Activated naive CD4-positive, alpha-beta T cell treated with anti-CD3 and anti-CD28 coated beads, Interleukin-2, amount 50 U/mL, for 72 hours (primary cell): ENCODE measurements at regions not wholly inside any gene's neighbourhood (a gene's known extent, or its start where the extent isn't known, plus 50 kb on each side); places are given as distances from the start of the nearest gene placed in this dataset.
"Not testable (repeated sequence)": the region's sequence is repeated elsewhere in the genome, so short reads cannot be mapped to it uniquely, and the experiment has no call there.

Experiments
- ATAC-seq, 2 donors: fragments of 150-1000 bp; cut with Tn5 transposase; 2 replicates each; pipeline ENCODE4 v1.10.0; 2021; ENCODE audit warnings: mild to moderate bottlenecking in 2 of 2, moderate library complexity in 2 of 2
- DNase-seq, 2 donors: peaks; one replicate each; pipeline ENCODE4 v3.0.0; 2021 to 2022; ENCODE audit warnings: low spot score in 2 of 2
- H3K27ac Mint-ChIP-seq, 2 donors: one replicate each; pipeline ENCODE4 v1.8.0; 2022; ENCODE audit warnings: mild to moderate bottlenecking in 2 of 2, mixed read lengths in 2 of 2
- H3K36me3 Mint-ChIP-seq, 2 donors: one replicate each; pipeline ENCODE4 v1.8.0; 2022; ENCODE audit warnings: mixed read lengths in 2 of 2
- H3K9me3 Mint-ChIP-seq, 2 donors: one replicate each; pipeline ENCODE4 v1.8.0; 2022; ENCODE audit warnings: mixed read lengths in 2 of 2

DNA sequence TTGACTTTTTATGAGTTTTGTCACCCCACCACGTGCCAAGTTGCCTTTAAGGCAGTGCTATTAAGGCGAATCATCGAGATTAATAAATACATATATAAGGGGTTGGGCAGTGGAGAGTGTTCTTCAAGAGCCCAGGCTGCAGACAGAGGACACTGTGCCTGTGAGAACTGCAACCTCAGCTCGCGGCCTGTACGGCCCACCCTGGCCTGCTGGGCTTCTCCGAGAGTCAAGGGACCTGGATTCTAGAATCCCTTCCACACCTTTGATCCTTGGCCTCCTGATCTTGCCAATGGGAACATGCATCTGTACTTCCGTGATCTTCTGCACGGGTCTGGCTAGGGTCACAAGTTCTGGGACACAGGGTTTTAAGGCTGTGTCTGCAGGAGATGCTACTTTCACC lies 54.5 kb downstream of the IRX5 start:
- H3K9me3 Mint-ChIP-seq: no peaks in the 10 kb centered on the region
- no peak overlapping the region for H3K27ac Mint-ChIP-seq
- ATAC-seq (no peak), DNase-seq (no peak)
- H3K36me3 Mint-ChIP-seq: no peaks in the 10 kb centered on the region

DNA sequence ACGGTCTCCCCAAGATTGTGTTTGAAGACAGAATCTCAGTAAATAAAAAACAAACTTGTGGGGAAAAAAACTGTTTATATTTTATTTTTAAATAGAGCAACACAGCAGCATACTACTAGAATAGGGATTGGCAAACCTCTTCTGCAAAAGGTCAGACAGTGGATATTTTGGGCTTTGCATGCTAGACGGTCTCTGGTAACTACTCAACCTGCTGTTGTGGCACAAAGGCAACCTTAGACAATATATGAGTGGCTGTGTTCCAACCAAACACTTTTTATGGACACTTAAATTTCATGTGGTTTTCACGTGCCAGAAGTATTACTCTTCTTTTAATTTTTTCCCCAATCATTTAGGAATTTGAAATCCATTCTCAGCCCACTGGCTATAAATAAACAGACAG lies 55.0 kb downstream of the IRX5 start:
- DNase-seq (no peak), ATAC-seq (no peak)
- Mint-ChIP-seq H3K9me3 (no peaks in the 10 kb centered on the region), H3K27ac (no peak overlapping the region), H3K36me3 (no peaks in the 10 kb centered on the region)

DNA sequence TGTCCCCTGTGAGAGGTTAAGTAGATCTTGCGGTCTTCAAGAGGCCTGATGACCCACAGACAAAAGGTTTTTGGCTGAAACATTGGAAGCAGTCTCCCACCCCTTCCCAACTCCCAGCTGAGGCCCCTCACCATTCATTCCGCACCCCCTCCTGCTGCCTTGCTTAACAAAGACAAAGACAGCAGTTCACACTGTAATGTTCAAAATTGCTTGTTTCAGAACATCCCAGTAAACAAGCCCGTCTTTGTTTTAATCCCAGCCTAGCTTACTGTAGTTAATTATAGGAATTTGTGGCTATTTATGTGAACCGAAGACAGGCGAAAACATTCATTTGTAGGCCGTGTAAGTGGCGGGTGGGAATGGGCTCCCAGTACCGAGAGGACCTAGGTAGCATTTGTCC lies 55.7 kb downstream of the IRX5 start:
- no peaks in the 10 kb centered on the region for H3K9me3 Mint-ChIP-seq
- no peak for ATAC-seq
- no peaks in the 10 kb centered on the region for H3K36me3 Mint-ChIP-seq
- H3K27ac Mint-ChIP-seq: no peak overlapping the region
- DNase-seq: no peak

DNA sequence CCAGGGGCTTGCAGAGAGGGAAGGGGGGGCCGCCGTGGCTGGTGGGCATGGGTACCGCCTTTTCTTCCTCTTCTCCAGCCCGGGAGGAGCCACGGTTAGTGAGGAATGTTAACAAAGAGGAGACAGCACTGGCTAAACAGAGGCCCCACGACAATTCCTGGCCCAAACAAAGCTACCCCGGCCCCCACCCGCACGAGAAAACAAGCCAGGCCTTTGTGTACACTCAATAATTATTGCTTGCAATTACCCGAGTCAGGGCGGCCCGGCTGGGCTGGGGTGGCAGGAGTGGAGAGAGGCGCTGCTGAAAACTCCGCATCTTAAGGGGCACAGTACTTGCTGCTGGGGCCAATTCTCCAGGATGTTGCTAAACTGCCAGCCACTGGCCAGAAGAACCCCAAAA lies 56.4 kb downstream of the IRX5 start:
- ATAC-seq (no peak), DNase-seq (no peak)
- H3K27ac Mint-ChIP-seq: no peak overlapping the region
- H3K36me3 Mint-ChIP-seq: no peaks in the 10 kb centered on the region
- H3K9me3 Mint-ChIP-seq: no peaks in the 10 kb centered on the region

DNA sequence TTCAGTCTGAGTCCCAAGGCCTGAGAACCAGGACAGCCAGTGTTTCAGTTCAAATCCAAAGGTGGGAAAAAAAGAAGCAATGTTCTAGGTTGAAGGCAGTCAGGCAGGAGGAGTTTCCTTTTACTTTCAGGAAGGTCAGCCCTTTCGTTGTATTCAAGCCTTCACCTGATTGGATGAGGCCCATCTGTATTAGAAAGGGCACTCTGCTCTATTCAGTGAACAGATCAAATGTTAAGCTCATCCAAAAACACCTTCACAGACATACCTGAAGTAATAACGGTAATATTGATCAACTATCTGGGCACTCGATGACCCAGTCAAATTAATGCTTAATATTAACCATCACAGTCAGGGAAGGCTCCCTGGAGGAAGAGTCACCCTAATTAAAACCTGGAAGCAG lies 60.9 kb downstream of the IRX5 start:
- no peak overlapping the region for H3K27ac Mint-ChIP-seq
- DNase-seq (no peak), ATAC-seq (no peak)
- H3K9me3 Mint-ChIP-seq: no peaks in the 10 kb centered on the region
- no peaks in the 10 kb centered on the region for H3K36me3 Mint-ChIP-seq

GRCh38 chr16:54991946-54992345 lies 61.3 kb downstream of the IRX5 start:
- not testable (repeated sequence) for DNase-seq, ATAC-seq, H3K27ac Mint-ChIP-seq, H3K36me3 Mint-ChIP-seq, H3K9me3 Mint-ChIP-seq

- no peak for ATAC-seq
- Mint-ChIP-seq H3K9me3 (no peaks in the 10 kb centered on the region), H3K27ac (no peak overlapping the region), H3K36me3 (no peaks in the 10 kb centered on the region)
- DNase-seq: no peak
Measured at GRCh38 chr16:54993106-54993895, 62.6 kb downstream of the IRX5 start.

GRCh38 chr16:54996186-54996585 lies 65.5 kb downstream of the IRX5 start:
- no peak overlapping the region for H3K27ac Mint-ChIP-seq
- no peak for DNase-seq

GRCh38 chr16:54998834-54999233 lies 68.2 kb downstream of the IRX5 start:
- no peaks in the 10 kb centered on the region for H3K9me3 Mint-ChIP-seq
- ATAC-seq: no peak

More at GRCh38 chr16:54996186-54996585, 65.5 kb downstream of the IRX5 start:
- no peaks in the 10 kb centered on the region for H3K9me3 Mint-ChIP-seq
- ATAC-seq: no peak
- no peaks in the 10 kb centered on the region for H3K36me3 Mint-ChIP-seq

GRCh38 chr16:54999481-54999880 lies 68.8 kb downstream of the IRX5 start:
- no peak for ATAC-seq
- no peaks in the 10 kb centered on the region for H3K36me3 Mint-ChIP-seq
- no peaks in the 10 kb centered on the region for H3K9me3 Mint-ChIP-seq
- no peak overlapping the region for H3K27ac Mint-ChIP-seq
- DNase-seq: no peak

More at GRCh38 chr16:54998834-54999233, 68.2 kb downstream of the IRX5 start:
- Mint-ChIP-seq H3K27ac (no peak overlapping the region), H3K36me3 (no peaks in the 10 kb centered on the region)
- no peak for DNase-seq

DNA sequence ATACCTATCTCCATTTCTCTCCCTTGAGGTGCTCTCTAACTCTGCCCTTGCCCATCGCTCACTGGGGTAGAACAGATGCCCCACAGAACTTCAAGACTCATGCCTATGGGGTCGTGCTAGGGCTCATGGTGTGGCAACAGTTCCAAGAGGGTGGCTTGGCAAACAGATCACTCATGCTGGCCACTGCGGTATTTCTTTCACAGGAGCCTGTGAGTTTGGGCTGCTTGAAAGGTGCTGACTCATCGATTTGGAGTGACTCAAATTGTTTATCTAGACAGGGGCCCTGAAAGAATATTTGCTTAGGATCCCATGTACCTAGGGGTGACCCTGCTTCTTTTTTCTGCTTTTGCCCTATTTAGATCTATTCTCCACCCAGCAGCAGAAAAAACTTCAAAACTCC lies 69.9 kb downstream of the IRX5 start:
- H3K9me3 Mint-ChIP-seq: no peaks in the 10 kb centered on the region
- ATAC-seq: no peak
- no peak overlapping the region for H3K27ac Mint-ChIP-seq
- H3K36me3 Mint-ChIP-seq: no peaks in the 10 kb centered on the region
- no peak for DNase-seq

- no peaks in the 10 kb centered on the region for H3K9me3 Mint-ChIP-seq
- no peak for ATAC-seq
- no peak overlapping the region for H3K27ac Mint-ChIP-seq
- H3K36me3 Mint-ChIP-seq: no peaks in the 10 kb centered on the region
- DNase-seq: no peak
Measured at GRCh38 chr16:55001931-55002330, 71.3 kb downstream of the IRX5 start.

DNA sequence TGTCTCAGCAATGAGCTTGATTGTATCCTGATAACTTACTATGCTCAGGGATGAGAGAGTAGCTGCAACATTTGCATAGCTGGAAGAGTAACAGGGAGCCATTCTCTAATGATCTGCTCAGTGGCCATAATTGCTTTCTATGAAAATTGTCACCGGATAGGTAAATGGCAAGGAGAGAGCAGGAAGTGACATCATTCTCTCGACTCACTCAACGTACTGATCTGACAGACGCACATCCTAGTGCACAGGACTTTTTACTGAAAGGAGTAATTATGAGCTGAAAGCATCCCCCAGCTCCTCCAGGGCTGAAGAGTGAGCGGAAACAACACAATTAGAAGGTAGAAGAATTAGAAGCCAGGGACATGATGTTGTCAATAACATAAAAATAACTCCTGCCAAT lies 71.8 kb downstream of the IRX5 start:
- Mint-ChIP-seq H3K36me3 (no peaks in the 10 kb centered on the region), H3K9me3 (no peaks in the 10 kb centered on the region), H3K27ac (no peak overlapping the region)
- ATAC-seq (no peak), DNase-seq (no peak)

- ATAC-seq: no peak
- Mint-ChIP-seq H3K27ac (no peak overlapping the region), H3K9me3 (no peaks in the 10 kb centered on the region), H3K36me3 (no peaks in the 10 kb centered on the region)
- no peak for DNase-seq
Measured at GRCh38 chr16:55003306-55003705, 72.6 kb downstream of the IRX5 start.

GRCh38 chr16:55003916-55004315 lies 73.3 kb downstream of the IRX5 start:
- ATAC-seq (no peak), DNase-seq (no peak)
- H3K36me3 Mint-ChIP-seq: no peaks in the 10 kb centered on the region
- H3K9me3 Mint-ChIP-seq: no peaks in the 10 kb centered on the region
- no peak overlapping the region for H3K27ac Mint-ChIP-seq

GRCh38 chr16:55007504-55007903 lies 76.8 kb downstream of the IRX5 start:
- no peak overlapping the region for H3K27ac Mint-ChIP-seq
- no peak for ATAC-seq
- no peaks in the 10 kb centered on the region for H3K36me3 Mint-ChIP-seq
- no peaks in the 10 kb centered on the region for H3K9me3 Mint-ChIP-seq
- no peak for DNase-seq

DNA sequence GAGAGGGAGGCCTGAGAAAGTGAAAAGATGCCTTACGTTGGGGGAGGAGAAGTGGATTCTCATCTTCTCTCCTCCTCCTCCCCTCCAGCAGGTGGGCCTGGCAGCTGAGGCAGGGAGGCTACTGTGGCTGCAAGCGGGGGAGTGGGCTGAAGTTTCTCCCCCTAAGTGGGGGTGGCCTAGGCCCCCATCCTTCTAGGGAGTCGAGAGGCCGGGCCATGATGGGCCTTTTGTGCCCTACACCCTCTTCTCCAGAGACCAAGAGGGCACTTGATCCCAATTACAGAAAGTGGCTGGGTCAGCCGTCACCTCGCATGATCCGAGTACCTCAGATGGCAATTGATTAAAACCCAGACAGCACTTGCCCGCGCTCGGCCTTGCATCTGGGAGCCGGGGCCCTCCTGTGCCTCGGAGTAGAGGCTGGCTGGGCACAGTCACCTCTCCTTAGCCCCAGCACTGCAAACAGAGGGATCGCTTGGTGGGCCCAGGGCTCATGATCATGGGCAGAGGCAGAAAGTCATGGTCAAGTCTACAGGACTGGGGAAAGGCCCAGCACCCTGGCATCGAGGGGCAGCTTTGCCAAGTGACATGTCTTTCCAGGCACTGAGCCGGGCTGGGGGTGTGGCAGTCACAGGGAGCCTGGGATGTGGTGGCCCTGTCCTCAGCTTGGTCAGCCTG lies 78.3 kb downstream of the IRX5 start:
- DNase-seq (no peak), ATAC-seq (no peak)
- Mint-ChIP-seq H3K9me3 (no peaks in the 10 kb centered on the region), H3K36me3 (no peaks in the 10 kb centered on the region), H3K27ac (no peak overlapping the region)

GRCh38 chr16:55009581-55009980 lies 78.9 kb downstream of the IRX5 start:
- DNase-seq (no peak), ATAC-seq (no peak)
- H3K9me3 Mint-ChIP-seq: no peaks in the 10 kb centered on the region
- no peaks in the 10 kb centered on the region for H3K36me3 Mint-ChIP-seq
- no peak overlapping the region for H3K27ac Mint-ChIP-seq
